SJSA1 (cell line): ENCODE measurements at regions not wholly inside any gene's neighbourhood (a gene's known extent, or its start where the extent isn't known, plus 50 kb on each side); places are given as distances from the start of the nearest gene placed in this dataset.

Experiments used
- DNase-seq, 2 experiments: peaks; one replicate each; pipeline ENCODE4 v3.0.0-alpha.2; 2015 to 2020; ENCODE audit warnings: low spot score in 2 of 2, low read depth in 1 of 2
- H3K27ac ChIP-seq: fragments of 250-450 bp; sonication (Bioruptor Pico); 2 replicates; pipeline ENCODE4 v1.5.1; 2020; ENCODE audit warnings: mild to moderate bottlenecking, moderate library complexity
- H3K27me3 ChIP-seq: fragments of 250-450 bp; sonication (Bioruptor Pico); replicated peaks from 2 replicates; pipeline ENCODE4 v1.5.1; 2020; ENCODE audit warnings: mild to moderate bottlenecking, moderate library complexity
- H3K36me3 ChIP-seq: fragments of 250-450 bp; sonication (Bioruptor Pico); 2 replicates; pipeline ENCODE4 v1.5.1; 2020; ENCODE audit warnings: mild to moderate bottlenecking
- H3K4me1 ChIP-seq: fragments of 250-450 bp; sonication (Bioruptor Pico); replicated peaks from 2 replicates; pipeline ENCODE4 v1.6.1; 2021; ENCODE audit warnings: mild to moderate bottlenecking
- H3K4me3 ChIP-seq: fragments of 250-450 bp; sonication (Bioruptor Pico); 2 replicates; pipeline ENCODE4 v1.5.1; 2020; ENCODE audit warnings: mild to moderate bottlenecking
- H3K9me3 ChIP-seq: fragments of 250-450 bp; sonication (Bioruptor Pico); replicated peaks from 2 replicates; pipeline ENCODE4 v1.5.1; 2020; ENCODE audit warnings: mild to moderate bottlenecking

DNA sequence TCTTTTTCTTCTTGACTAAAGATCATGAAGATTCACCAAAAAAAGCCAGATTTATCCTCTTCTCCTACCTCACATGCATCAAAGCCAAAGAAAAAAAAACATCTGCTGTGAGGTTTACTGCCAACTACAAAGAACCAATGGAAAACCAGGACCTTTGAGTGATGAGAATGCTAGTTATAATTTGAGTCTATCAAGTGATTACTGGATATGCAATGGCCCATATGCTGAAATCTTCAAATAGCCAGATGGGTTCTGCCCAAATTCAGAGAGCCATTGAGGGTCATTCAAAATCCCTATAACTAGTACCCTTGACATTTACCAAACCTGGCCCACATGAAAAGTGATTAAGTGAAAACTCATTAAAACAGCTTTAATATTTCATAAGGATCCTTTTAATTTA is 78.4 kb upstream of the ACO1 start:
- H3K9me3 ChIP-seq, result no peaks in the 10 kb centered on the region
- no peaks in the 10 kb centered on the region for H3K4me1 ChIP-seq
- no peaks in the 10 kb centered on the region for H3K36me3 ChIP-seq
- DNase-seq, result no peak
- H3K4me3 ChIP-seq, result no peak overlapping the region
- no peaks in the 10 kb centered on the region for H3K27me3 ChIP-seq
- H3K27ac ChIP-seq, result no peak overlapping the region

GRCh38 chr9:32319312-32319929 is 65.0 kb upstream of the ACO1 start:
- Histone ChIP-seq H3K4me3 (no peak overlapping the region), H3K36me3 (no peaks in the 10 kb centered on the region), H3K4me1 (no peaks in the 10 kb centered on the region), H3K27me3 (no peaks in the 10 kb centered on the region), H3K27ac (no peak overlapping the region), H3K9me3 (no peaks in the 10 kb centered on the region)
- no peak for DNase-seq

DNA sequence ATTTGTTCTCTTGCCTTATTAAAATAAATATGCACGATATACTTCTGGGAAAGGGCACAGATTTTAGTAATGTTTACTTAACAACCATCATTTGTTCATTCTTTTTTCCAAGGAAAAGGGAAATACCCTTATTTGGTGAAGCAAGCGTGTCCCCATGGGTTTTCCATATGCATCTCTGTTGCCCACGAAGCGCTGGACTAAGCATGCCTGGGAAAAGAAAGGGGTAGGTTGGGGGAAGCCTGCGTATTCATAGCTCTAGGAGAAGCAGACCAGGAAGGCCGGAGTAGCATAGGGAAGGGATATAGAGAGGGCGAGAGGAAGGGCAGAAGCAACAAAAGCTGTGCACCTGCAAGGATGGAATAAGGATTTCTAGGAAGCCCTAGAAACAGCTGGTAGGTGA is 61.8 kb upstream of the ACO1 start:
- H3K9me3 ChIP-seq, result no peaks in the 10 kb centered on the region
- H3K27me3 ChIP-seq, result no peaks in the 10 kb centered on the region
- DNase-seq, result no peak
- no peaks in the 10 kb centered on the region for H3K36me3 ChIP-seq
- H3K4me1 ChIP-seq, result no peaks in the 10 kb centered on the region
- no peak overlapping the region for H3K4me3 ChIP-seq
- H3K27ac ChIP-seq, result no peak overlapping the region

- no peaks in the 10 kb centered on the region for H3K27me3 ChIP-seq
- no peaks in the 10 kb centered on the region for H3K4me1 ChIP-seq
- no peak overlapping the region for H3K27ac ChIP-seq
- H3K4me3 ChIP-seq, result no peak overlapping the region
- no peaks in the 10 kb centered on the region for H3K36me3 ChIP-seq
- no peak for DNase-seq
- H3K9me3 ChIP-seq, result no peaks in the 10 kb centered on the region
These were observed 58.3 kb upstream of the ACO1 start for GRCh38 chr9:32326146-32326545.

DNA sequence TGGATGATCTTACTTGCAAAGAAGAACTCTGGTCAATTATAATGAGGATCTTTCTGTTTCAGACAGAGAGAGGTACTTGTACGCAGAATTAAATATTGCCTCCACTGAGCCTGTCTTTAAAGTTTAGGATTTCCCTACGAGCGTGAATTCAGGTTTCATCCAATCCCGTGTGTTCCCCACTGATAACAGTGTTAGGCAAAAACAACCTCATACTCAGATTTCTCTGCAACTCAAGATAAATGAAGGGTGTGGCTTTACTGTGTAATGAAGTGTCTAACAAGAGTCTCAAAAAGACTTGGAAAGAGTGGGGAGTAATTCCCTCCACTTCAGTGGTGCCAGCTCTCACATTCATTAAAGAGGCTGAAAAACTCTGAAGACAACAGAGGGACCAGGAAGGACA is 53.2 kb upstream of the ACO1 start:
- H3K36me3 ChIP-seq, result no peaks in the 10 kb centered on the region
- no peaks in the 10 kb centered on the region for H3K27me3 ChIP-seq
- H3K4me3 ChIP-seq, result no peak overlapping the region
- H3K27ac ChIP-seq, result no peak overlapping the region
- H3K9me3 ChIP-seq, result no peaks in the 10 kb centered on the region
- H3K4me1 ChIP-seq, result no peaks in the 10 kb centered on the region
- DNase-seq, result no peak

GRCh38 chr9:32334112-32334511 is 50.3 kb upstream of the ACO1 start:
- no peaks in the 10 kb centered on the region for H3K9me3 ChIP-seq
- DNase-seq, result no peak
- H3K4me3 ChIP-seq, result no peak overlapping the region
- H3K36me3 ChIP-seq, result no peaks in the 10 kb centered on the region
- no peaks in the 10 kb centered on the region for H3K27me3 ChIP-seq
- no peak overlapping the region for H3K27ac ChIP-seq
- no peaks in the 10 kb centered on the region for H3K4me1 ChIP-seq
